BE2C (cell line): ENCODE measurements at regions not wholly inside any gene's neighbourhood (a gene's known extent, or its start where the extent isn't known, plus 50 kb on each side); places are given as distances from the start of the nearest gene placed in this dataset.

Source experiments
- DNase-seq: peaks from one replicate; pipeline ENCODE4 v3.0.0-alpha.2; 2020
- H3K27me3 ChIP-seq: fragments of 250-450 bp; sonication (Bioruptor Pico); 2 replicates; pipeline ENCODE4 v1.5.1; 2020; ENCODE audit warnings: mild to moderate bottlenecking
- H3K36me3 ChIP-seq: fragments of 250-450 bp; sonication (Bioruptor Pico); 2 replicates; pipeline ENCODE4 v1.5.1; 2020; ENCODE audit warnings: mild to moderate bottlenecking
- H3K4me1 ChIP-seq: fragments of 250-450 bp; sonication (Bioruptor Pico); 2 replicates; pipeline ENCODE4 v1.5.1; 2020
- H3K4me3 ChIP-seq: 2 replicates; pipeline ENCODE4 v1.5.1; 2011; ENCODE audit warnings: low read depth, low read length
- H3K9me3 ChIP-seq: fragments of 250-450 bp; sonication (Bioruptor Pico); 2 replicates; pipeline ENCODE4 v1.5.1; 2020
- TF ChIP-seq, protein P1 (sequence below): IDR thresholded peaks from 2 replicates; pipeline ENCODE4 v1.5.1; 2012; ENCODE audit warnings: mild to moderate bottlenecking, low read depth, low read length

DNA sequence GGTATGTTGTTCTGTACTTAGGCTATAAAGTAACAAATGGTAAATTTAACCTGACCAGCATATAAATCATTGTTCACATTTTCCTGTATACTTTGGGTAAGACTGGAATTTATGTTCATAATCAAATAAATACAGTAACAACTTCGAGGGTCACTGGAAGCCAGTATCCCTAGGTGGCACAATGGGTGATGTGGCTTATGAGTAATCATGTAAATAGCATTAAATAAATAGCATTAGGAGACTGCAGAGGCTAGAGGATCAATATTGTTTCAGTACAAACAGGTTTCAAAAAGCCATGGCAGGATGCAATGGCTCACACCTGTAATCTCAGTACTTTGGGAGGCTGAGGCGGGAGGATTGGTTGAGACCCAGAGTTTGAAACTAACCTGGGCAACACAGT lies 690.6 kb downstream of the SLC4A3 start:
- no peak for DNase-seq
- no peaks in the 10 kb centered on the region for H3K4me1 ChIP-seq
- H3K4me3 ChIP-seq: no peak overlapping the region
- no peaks in the 10 kb centered on the region for H3K36me3 ChIP-seq
- no peaks in the 10 kb centered on the region for H3K9me3 ChIP-seq
- H3K27me3 ChIP-seq: no peaks in the 10 kb centered on the region
- TF ChIP-seq, protein P1, sequence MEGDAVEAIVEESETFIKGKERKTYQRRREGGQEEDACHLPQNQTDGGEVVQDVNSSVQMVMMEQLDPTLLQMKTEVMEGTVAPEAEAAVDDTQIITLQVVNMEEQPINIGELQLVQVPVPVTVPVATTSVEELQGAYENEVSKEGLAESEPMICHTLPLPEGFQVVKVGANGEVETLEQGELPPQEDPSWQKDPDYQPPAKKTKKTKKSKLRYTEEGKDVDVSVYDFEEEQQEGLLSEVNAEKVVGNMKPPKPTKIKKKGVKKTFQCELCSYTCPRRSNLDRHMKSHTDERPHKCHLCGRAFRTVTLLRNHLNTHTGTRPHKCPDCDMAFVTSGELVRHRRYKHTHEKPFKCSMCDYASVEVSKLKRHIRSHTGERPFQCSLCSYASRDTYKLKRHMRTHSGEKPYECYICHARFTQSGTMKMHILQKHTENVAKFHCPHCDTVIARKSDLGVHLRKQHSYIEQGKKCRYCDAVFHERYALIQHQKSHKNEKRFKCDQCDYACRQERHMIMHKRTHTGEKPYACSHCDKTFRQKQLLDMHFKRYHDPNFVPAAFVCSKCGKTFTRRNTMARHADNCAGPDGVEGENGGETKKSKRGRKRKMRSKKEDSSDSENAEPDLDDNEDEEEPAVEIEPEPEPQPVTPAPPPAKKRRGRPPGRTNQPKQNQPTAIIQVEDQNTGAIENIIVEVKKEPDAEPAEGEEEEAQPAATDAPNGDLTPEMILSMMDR: no peak

DNA sequence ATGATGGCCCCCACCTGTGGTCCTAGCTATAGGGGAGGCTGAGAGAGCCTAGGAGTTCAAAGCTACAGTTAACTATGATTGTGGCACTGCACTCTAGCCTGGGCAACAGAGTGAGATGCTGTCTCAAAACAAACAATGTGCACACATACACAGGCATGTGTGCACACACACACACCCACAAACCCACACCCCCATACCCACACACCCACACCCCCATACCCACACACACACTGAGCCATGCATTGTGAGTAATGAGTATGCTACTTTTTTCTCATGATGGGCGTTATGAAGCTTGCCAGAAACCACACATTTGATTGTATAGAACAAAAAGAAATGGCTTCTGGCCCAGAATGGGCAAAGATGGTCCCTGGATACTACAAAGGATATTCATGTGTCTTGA lies 691.1 kb downstream of the SLC4A3 start:
- DNase-seq: no peak
- Histone ChIP-seq H3K9me3 (no peaks in the 10 kb centered on the region), H3K27me3 (no peaks in the 10 kb centered on the region), H3K4me1 (no peaks in the 10 kb centered on the region), H3K4me3 (no peak overlapping the region), H3K36me3 (no peaks in the 10 kb centered on the region)
- TF ChIP-seq, protein P1: no peak

DNA sequence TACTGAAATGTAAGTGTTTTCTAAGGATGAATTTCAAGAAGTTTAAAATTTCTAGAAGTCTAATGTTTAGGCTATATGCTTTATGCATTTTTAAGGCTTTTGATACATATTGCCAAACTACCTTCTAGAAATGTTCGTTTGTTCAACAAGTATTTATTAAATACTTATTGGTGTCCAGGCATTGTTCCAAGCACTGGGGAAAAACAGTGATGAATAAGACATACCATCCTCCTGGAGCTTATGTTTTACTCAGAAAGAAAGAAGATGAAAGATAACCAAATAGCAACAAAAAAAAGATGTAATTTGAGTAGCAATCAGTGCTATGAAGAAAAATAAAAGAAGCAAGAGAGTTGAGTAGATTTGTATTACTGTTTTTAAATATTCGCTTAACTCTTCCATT lies 692.9 kb downstream of the SLC4A3 start:
- H3K9me3 ChIP-seq: no peaks in the 10 kb centered on the region
- no peak overlapping the region for H3K4me3 ChIP-seq
- no peak for DNase-seq
- no peaks in the 10 kb centered on the region for H3K36me3 ChIP-seq
- no peaks in the 10 kb centered on the region for H3K27me3 ChIP-seq
- no peaks in the 10 kb centered on the region for H3K4me1 ChIP-seq
- TF ChIP-seq, protein P1: no peak

DNA sequence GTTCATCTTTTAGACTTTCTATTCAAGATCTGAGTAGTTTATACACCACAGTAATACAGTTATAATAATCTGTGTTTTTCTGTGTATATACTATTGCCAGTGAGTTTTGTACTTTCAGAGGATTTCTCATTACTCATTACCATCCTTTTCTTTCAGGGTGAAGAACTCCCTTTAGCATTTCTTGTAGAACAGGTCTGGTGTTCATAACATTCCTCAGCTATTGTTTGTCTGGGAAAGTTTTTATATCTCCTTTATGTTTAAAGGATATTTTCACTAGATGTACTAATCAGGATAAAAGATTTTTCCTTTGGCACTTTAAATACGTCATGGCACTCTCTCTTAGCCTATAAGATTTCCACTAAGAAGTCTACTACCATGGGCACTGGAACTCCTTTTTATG lies 705.5 kb downstream of the SLC4A3 start:
- Histone ChIP-seq H3K36me3 (no peaks in the 10 kb centered on the region), H3K4me3 (no peak overlapping the region), H3K27me3 (no peaks in the 10 kb centered on the region), H3K4me1 (no peaks in the 10 kb centered on the region), H3K9me3 (no peaks in the 10 kb centered on the region; the same call in 1 of the 2 replicates)
- DNase-seq: no peak
- TF ChIP-seq, protein P1: no peak

DNA sequence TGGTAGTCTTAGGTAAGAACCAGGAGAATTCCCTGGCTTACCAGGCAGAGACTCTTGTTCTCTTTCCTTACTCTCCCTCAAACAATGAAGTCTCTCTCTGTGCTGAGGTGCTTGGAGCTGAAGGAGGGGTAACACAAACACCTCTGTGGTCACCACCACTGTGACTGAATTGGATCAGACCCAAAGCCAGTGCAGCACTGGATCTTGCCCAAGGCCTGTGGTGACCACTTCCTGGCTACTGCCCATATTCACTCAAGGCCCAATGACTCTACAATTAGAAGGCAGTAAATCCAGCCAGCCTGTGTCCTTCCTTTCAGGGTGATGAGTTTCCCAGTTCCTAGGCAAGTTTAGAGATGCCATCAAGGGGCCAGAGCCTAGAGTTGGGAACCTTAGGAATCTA lies 706.8 kb downstream of the SLC4A3 start:
- Histone ChIP-seq H3K27me3 (no peaks in the 10 kb centered on the region), H3K4me3 (no peak overlapping the region), H3K4me1 (no peaks in the 10 kb centered on the region), H3K9me3 (no peaks in the 10 kb centered on the region; the same call in 1 of the 2 replicates), H3K36me3 (no peaks in the 10 kb centered on the region)
- no peak for DNase-seq
- TF ChIP-seq, protein P1: no peak

DNA sequence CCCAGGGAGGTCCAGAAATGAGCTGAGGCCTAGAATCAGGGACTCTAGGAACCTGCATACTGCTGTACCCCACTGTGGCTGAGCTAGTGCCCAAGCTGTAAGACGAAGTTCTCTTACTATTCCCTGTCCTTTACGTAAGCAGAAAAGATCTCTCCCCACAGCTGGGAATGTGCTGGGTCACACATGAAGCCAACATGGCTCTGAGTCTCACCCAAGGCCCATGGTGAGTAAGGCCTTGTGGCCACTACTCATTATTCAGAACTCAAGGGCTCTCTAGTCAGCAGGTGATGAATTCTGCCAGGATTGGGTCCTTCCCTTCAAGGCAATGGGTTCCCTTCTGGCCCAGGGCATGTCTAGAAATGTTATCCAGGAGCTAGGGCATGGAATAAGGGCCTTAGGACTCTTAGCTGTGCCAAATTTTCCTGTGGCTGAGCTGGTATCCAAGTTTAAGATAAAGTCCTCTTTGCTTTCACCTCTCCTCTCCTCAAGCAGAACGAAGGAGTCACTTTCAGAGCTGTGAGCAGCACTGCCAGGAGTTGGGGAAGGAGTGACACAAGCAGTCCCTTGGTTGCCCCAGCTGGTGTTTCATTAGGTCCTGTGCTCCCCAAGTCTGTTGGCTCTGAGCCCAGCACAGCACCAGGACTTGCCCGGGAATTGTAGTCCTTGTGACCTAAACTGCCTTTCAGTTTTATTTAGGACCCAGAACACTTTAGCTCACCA lies 707.6 kb downstream of the SLC4A3 start:
- H3K4me1 ChIP-seq: no peaks in the 10 kb centered on the region
- DNase-seq: no peak
- no peaks in the 10 kb centered on the region; the same call in 1 of the 2 replicates for H3K9me3 ChIP-seq
- no peaks in the 10 kb centered on the region for H3K27me3 ChIP-seq
- no peaks in the 10 kb centered on the region for H3K36me3 ChIP-seq
- TF ChIP-seq, protein P1: no peak
- no peak overlapping the region for H3K4me3 ChIP-seq
